ENCODE measurements at regions not wholly inside any gene's neighbourhood (a gene's known extent, or its start where the extent isn't known, plus 50 kb on each side); places are given as distances from the start of the nearest gene placed in this dataset.

- TF ChIP-seq CTCF (conservative IDR thresholded peaks at IDR 0.05; ENCODE audit: low read length) (no peak), EZH2phosphoT487 (IDR thresholded peaks at IDR 0.05; ENCODE audit: borderline replicate concordance) (no peak)
Measured at GRCh38 chr2:220555961-220556630, 928.7 kb downstream of the SLC4A3 start.

All from Loucy (cell line).